Activated CD4-positive, alpha-beta T cell treated with anti-CD3 and anti-CD28 coated beads, Interleukin-2, amount 50 U/mL, for 24 hours (primary cell): ENCODE measurements at regions not wholly inside any gene's neighbourhood (a gene's known extent, or its start where the extent isn't known, plus 50 kb on each side); places are given as distances from the start of the nearest gene placed in this dataset.

Source experiments
- DNase-seq, 2 donors: peaks; one replicate each; pipeline ENCODE4 v3.0.0-alpha.2; 2020; ENCODE audit warnings: low read depth in 1 of 2, low spot score in 1 of 2

DNA sequence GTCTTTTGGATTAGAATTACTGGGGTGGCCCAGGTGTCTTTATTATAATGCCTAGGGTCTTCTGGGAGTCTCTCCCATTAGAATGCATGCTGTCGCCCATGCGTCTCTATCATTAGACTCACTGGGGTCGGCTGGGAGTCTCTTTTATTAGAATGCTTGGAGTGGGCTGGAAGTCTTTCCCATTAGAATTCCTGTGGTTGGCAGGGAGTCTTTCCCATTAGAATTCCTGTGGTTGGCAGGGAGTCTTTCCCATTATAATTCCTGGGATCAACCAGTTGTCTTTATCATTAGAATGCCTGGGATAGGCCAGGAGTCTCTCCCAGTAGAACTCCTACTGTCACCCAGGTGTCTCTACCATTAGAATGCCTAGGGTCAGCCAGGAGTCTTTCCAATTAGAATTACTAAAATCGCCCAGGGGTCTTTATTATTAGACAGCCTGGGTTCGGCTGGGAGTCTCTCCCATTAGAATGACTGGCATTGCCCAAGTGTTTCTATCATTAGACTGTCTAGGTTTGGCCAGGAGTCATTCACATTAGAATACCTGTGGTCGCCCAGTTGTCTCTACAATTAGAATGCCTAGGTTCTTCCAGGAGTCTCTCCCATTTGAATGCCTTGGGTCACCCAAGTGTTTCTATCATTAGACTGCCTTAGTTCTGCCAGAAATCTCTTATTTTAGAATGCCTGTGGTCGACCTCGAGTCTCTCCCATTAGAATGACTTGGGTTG lies 1558.5 kb downstream of the UQCRFS1 start:
- no peak for DNase-seq

DNA sequence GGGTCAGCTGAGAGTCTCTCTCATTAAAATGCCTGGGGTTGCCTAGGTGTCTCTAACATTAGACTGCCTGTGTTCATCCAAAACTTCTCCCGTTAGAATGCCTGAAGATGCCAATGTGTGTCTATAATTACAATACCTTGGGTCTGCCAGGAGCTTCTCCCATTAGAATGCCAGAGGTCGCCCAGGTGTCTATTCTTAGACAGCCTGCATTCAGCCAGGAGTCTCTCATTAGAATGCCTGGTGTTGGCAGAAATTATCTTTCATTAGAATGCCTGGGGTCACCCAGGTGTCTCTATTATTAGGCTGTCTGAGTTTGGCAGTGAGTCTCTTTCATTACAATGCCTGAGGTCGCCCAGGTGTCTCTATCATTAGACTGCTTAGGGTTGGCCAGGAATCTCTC lies 1560.2 kb downstream of the UQCRFS1 start:
- no peak for DNase-seq

DNA sequence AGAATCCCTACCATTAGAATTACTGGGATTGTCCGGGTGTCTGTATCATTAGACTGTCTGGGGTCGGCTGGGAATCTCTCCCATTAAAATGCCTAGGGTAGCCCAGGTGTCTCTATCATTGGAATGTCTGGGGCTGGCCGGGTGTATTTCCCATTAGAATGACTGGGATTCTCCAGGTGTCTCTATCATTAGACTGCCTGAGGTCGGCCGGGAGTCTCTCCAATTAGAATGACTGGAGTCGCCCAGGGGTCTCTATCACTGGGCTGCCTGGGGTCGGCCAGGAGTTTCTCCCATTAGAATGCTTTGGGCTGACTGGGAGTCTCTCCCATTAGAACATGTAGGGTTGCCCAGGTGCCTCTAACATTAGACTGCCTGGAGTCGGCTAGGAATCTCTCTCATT lies 1560.7 kb downstream of the UQCRFS1 start:
- no peak for DNase-seq

DNA sequence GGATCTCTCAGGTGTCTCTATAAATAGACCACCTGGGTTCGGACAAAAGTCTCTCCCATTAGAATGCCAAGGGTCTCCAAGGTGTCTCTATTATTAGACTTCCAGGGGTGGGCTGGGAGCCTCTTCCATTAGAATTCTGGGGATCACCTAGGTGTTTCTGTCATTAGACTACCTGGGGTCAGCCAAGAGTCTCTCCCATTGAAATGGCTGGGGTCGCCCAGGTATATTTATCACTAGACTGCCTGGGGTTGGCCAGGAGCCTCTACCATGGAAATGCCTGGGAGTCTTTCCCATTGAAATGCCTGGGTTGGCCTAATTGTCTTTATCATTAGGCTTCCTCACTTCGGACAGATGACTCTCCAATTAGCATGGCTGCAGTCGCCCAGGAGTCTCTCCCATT lies 1565.5 kb downstream of the UQCRFS1 start:
- no peak for DNase-seq

DNA sequence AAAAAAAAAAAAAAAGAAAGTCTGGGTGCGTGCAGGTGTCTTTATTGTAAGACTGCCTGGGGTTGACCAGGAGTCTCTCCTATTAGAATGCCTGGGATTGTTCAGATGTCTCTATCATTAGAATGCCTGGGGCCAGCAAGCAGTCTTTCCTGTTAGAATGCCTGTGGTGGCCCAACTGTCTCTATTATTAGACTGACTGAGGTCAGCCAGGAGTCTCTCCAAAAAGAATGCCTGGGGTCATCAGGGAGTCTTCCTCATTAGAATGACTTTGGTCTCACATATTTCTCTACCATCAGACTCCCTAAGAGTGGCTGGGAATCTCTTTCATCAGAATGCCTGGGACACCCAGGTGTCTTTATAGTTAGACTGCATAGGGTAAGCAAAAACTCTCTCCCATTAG lies 1577.5 kb downstream of the UQCRFS1 start:
- no peak for DNase-seq

DNA sequence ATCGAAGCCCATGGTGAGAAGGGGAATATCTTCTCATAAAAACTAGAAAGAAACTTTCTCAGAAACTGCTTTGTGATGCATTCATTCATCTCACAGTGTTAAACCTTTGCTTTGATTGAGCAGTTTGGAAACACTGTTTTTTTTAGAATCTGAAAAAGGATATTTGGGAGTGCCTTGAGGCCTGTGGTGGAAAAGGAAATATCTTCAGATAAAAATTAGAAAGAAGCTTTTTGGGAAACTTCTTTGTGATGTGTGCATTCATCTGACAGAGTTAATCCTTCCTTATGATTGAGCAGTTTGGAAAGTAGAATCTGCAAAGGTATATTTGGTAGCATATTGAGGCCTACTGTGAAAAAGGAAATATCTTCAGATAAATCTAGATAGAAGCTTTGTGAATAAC lies 1594.9 kb downstream of the UQCRFS1 start:
- no peak for DNase-seq

DNA sequence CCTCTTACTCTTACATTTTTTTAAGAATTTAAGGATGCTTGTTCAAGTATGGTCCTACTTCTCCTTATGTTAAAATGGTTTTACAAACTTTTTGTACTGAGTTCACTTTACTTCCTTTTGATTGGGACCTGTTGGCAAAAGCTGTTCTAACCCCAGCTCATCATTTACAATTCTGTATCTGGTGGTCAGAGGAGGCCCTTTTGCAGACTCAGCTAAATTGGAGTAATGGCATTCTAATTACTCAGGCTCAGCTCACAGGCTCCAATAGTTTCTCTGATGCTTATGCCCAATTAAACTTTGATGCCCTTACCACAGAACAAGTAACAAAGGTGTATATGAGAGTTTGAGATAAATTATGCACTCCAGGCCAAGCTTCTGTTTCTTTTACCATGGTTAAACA lies 1632.0 kb downstream of the UQCRFS1 start:
- no peak for DNase-seq
